ENCODE measurements at regions not wholly inside any gene's neighbourhood (a gene's known extent, or its start where the extent isn't known, plus 50 kb on each side); places are given as distances from the start of the nearest gene placed in this dataset.

GRCh38 chr18:40751186-40751585 is 1203.8 kb upstream of the PIK3C3 start:
- Histone ChIP-seq H3K9me3 (no peaks in the 10 kb centered on the region), H3K27ac (no peak overlapping the region), H3K36me3 (no peaks in the 10 kb centered on the region), H3K27me3 (no peaks in the 10 kb centered on the region), H3K9ac (no peak overlapping the region), H3K4me3 (no peak overlapping the region), H3K4me2 (no peak overlapping the region), H3K4me1 (no peaks in the 10 kb centered on the region), H4K20me1 (no peaks in the 10 kb centered on the region)
- TF ChIP-seq Cebpa-rat (IDR thresholded peaks at IDR 0.05): no peak

GRCh38 chr18:40739029-40739428 is 1216.0 kb upstream of the PIK3C3 start:
- Histone ChIP-seq H3K27ac (no peak overlapping the region), H4K20me1 (no peaks in the 10 kb centered on the region), H3K36me3 (no peaks in the 10 kb centered on the region), H3K4me2 (no peak overlapping the region), H3K27me3 (no peaks in the 10 kb centered on the region), H3K9me3 (no peaks in the 10 kb centered on the region), H3K4me3 (no peak overlapping the region), H3K4me1 (no peaks in the 10 kb centered on the region), H3K9ac (no peak overlapping the region)
- no peak for TF ChIP-seq Cebpa-rat (IDR thresholded peaks at IDR 0.05)

GRCh38 chr18:40738321-40738880 is 1216.6 kb upstream of the PIK3C3 start:
- no peaks in the 10 kb centered on the region for H3K4me1 ChIP-seq
- TF ChIP-seq Cebpa-rat (IDR thresholded peaks at IDR 0.05): no peak
- H3K4me3 ChIP-seq: no peak overlapping the region
- H4K20me1 ChIP-seq: no peaks in the 10 kb centered on the region
- H3K4me2 ChIP-seq: no peak overlapping the region
- H3K27ac ChIP-seq: no peak overlapping the region
- H3K9ac ChIP-seq: no peak overlapping the region
- no peaks in the 10 kb centered on the region for H3K9me3 ChIP-seq
- no peaks in the 10 kb centered on the region for H3K27me3 ChIP-seq
- H3K36me3 ChIP-seq: no peaks in the 10 kb centered on the region

- no peaks in the 10 kb centered on the region for H3K4me1 ChIP-seq
- TF ChIP-seq Cebpa-rat (IDR thresholded peaks at IDR 0.05): no peak
- no peak overlapping the region for H3K9ac ChIP-seq
- no peak overlapping the region for H3K27ac ChIP-seq
- H4K20me1 ChIP-seq: no peaks in the 10 kb centered on the region
- no peaks in the 10 kb centered on the region for H3K27me3 ChIP-seq
- H3K9me3 ChIP-seq: no peaks in the 10 kb centered on the region
- H3K4me3 ChIP-seq: no peak overlapping the region
- H3K36me3 ChIP-seq: no peaks in the 10 kb centered on the region
- H3K4me2 ChIP-seq: no peak overlapping the region
Observed at GRCh38 chr18:40708726-40709125, 1246.3 kb upstream of the PIK3C3 start.

GRCh38 chr18:40707797-40708196 is 1247.2 kb upstream of the PIK3C3 start:
- Histone ChIP-seq H3K9ac (no peak overlapping the region), H3K27ac (no peak overlapping the region), H3K4me1 (no peaks in the 10 kb centered on the region), H3K4me2 (no peak overlapping the region), H3K36me3 (no peaks in the 10 kb centered on the region), H3K4me3 (no peak overlapping the region), H3K27me3 (no peaks in the 10 kb centered on the region), H3K9me3 (no peaks in the 10 kb centered on the region), H4K20me1 (no peaks in the 10 kb centered on the region)
- no peak for TF ChIP-seq Cebpa-rat (IDR thresholded peaks at IDR 0.05)

GRCh38 chr18:40698129-40698528 is 1256.9 kb upstream of the PIK3C3 start:
- Histone ChIP-seq H4K20me1 (no peaks in the 10 kb centered on the region), H3K27me3 (no peaks in the 10 kb centered on the region), H3K9me3 (peaks cover 12% of the 10 kb centered on the region), H3K4me2 (no peak overlapping the region), H3K4me1 (no peaks in the 10 kb centered on the region), H3K36me3 (no peaks in the 10 kb centered on the region), H3K4me3 (no peak overlapping the region), H3K9ac (no peak overlapping the region), H3K27ac (no peak overlapping the region)
- TF ChIP-seq Cebpa-rat (IDR thresholded peaks at IDR 0.05): no peak

GRCh38 chr18:40695526-40695925 is 1259.5 kb upstream of the PIK3C3 start:
- Histone ChIP-seq H3K4me3 (no peak overlapping the region), H3K9me3 (peaks cover 12% of the 10 kb centered on the region), H3K9ac (no peak overlapping the region), H4K20me1 (no peaks in the 10 kb centered on the region), H3K36me3 (no peaks in the 10 kb centered on the region), H3K4me1 (no peaks in the 10 kb centered on the region), H3K4me2 (no peak overlapping the region), H3K27ac (no peak overlapping the region), H3K27me3 (no peaks in the 10 kb centered on the region)
- TF ChIP-seq Cebpa-rat (IDR thresholded peaks at IDR 0.05): no peak

- no peaks in the 10 kb centered on the region for H4K20me1 ChIP-seq
- H3K4me2 ChIP-seq: no peak overlapping the region
- no peak overlapping the region for H3K4me3 ChIP-seq
- TF ChIP-seq Cebpa-rat (IDR thresholded peaks at IDR 0.05): no peak
- no peak overlapping the region for H3K9ac ChIP-seq
- H3K27ac ChIP-seq: no peak overlapping the region
- H3K9me3 ChIP-seq: peaks cover 4% of the 10 kb centered on the region; the same call in 1 of the 2 replicates
- no peaks in the 10 kb centered on the region for H3K27me3 ChIP-seq
- H3K36me3 ChIP-seq: no peaks in the 10 kb centered on the region
- no peaks in the 10 kb centered on the region for H3K4me1 ChIP-seq
Observed at GRCh38 chr18:40692871-40693270, 1262.2 kb upstream of the PIK3C3 start.

GRCh38 chr18:40690062-40690461 is 1265.0 kb upstream of the PIK3C3 start:
- Histone ChIP-seq H3K4me2 (no peak overlapping the region), H3K9ac (no peak overlapping the region), H3K9me3 (no peaks in the 10 kb centered on the region), H3K27ac (no peak overlapping the region), H3K4me1 (no peaks in the 10 kb centered on the region), H4K20me1 (no peaks in the 10 kb centered on the region), H3K4me3 (no peak overlapping the region), H3K36me3 (no peaks in the 10 kb centered on the region), H3K27me3 (no peaks in the 10 kb centered on the region)
- TF ChIP-seq Cebpa-rat (IDR thresholded peaks at IDR 0.05): no peak

- H3K4me1 ChIP-seq: no peaks in the 10 kb centered on the region
- H3K9me3 ChIP-seq: no peaks in the 10 kb centered on the region
- no peak for TF ChIP-seq Cebpa-rat (IDR thresholded peaks at IDR 0.05)
- H3K4me2 ChIP-seq: no peak overlapping the region
- no peak overlapping the region for H3K27ac ChIP-seq
- H4K20me1 ChIP-seq: no peaks in the 10 kb centered on the region
- no peak overlapping the region for H3K9ac ChIP-seq
- no peak overlapping the region for H3K4me3 ChIP-seq
- no peaks in the 10 kb centered on the region for H3K36me3 ChIP-seq
- H3K27me3 ChIP-seq: no peaks in the 10 kb centered on the region
Observed at GRCh38 chr18:40687399-40687798, 1267.6 kb upstream of the PIK3C3 start.

GRCh38 chr18:40686836-40687235 is 1268.2 kb upstream of the PIK3C3 start:
- TF ChIP-seq Cebpa-rat (IDR thresholded peaks at IDR 0.05): no peak
- H4K20me1 ChIP-seq: no peaks in the 10 kb centered on the region
- H3K9me3 ChIP-seq: no peaks in the 10 kb centered on the region
- no peak overlapping the region for H3K9ac ChIP-seq
- H3K27me3 ChIP-seq: no peaks in the 10 kb centered on the region
- H3K4me1 ChIP-seq: no peaks in the 10 kb centered on the region
- H3K4me3 ChIP-seq: no peak overlapping the region
- no peak overlapping the region for H3K4me2 ChIP-seq
- no peaks in the 10 kb centered on the region for H3K36me3 ChIP-seq
- no peak overlapping the region for H3K27ac ChIP-seq
